ENCODE measurements at regions not wholly inside any gene's neighbourhood (a gene's known extent, or its start where the extent isn't known, plus 50 kb on each side); places are given as distances from the start of the nearest gene placed in this dataset.

- no peak for TF ChIP-seq POLR2AphosphoS5 (IDR thresholded peaks at IDR 0.05; ENCODE audit: insufficient read depth in 1 of 2, low read depth in 1 of 2)
- no peak for TF ChIP-seq CTCF (IDR thresholded peaks at IDR 0.05)
These were observed 914.1 kb upstream of the NXPH2 start for GRCh38 chr2:139694327-139694726.

Measured in vagina (tissue), 2 donors.